ENCODE measurements at regions not wholly inside any gene's neighbourhood (a gene's known extent, or its start where the extent isn't known, plus 50 kb on each side); places are given as distances from the start of the nearest gene placed in this dataset.

DNA sequence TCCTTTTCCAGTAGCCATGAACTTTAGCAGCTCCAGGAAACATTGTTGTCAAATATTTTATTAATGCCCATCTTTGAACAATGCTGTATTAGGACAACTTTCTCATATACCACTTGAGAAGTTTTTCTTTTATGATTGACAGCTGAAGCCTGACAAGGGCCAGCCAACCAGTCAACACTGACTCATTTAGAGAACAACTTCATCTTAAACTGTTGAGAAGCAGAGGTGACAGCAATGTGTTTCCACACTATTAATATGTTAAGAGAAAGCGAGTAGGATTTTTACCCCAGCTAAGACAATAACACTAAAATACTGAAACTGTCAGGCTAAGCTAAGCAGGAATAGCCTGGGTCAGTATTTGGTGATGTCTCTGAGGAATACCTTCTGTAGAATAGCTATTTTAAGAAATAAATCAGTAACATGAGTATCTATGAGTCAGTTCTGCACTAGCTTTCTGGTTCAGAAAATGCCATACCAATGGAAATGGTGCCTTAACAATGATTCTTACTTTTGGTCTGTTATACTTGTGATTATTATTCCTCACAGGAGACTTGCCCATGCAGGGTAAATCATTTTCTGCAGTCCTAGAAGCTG is 168.8 kb upstream of the POT1 start:
- TF ChIP-seq, protein P1, sequence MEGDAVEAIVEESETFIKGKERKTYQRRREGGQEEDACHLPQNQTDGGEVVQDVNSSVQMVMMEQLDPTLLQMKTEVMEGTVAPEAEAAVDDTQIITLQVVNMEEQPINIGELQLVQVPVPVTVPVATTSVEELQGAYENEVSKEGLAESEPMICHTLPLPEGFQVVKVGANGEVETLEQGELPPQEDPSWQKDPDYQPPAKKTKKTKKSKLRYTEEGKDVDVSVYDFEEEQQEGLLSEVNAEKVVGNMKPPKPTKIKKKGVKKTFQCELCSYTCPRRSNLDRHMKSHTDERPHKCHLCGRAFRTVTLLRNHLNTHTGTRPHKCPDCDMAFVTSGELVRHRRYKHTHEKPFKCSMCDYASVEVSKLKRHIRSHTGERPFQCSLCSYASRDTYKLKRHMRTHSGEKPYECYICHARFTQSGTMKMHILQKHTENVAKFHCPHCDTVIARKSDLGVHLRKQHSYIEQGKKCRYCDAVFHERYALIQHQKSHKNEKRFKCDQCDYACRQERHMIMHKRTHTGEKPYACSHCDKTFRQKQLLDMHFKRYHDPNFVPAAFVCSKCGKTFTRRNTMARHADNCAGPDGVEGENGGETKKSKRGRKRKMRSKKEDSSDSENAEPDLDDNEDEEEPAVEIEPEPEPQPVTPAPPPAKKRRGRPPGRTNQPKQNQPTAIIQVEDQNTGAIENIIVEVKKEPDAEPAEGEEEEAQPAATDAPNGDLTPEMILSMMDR (IDR thresholded peaks at IDR 0.05; ENCODE audit: poor library complexity), result no peak
- TF ChIP-seq EZH2phosphoT487 (IDR thresholded peaks at IDR 0.05; ENCODE audit: low read depth, severe bottlenecking, unreplicated experiment), result no peak

Data from hepatocyte (in vitro differentiated cells).